Astrocyte of the cerebellum (primary cell): ENCODE measurements at regions not wholly inside any gene's neighbourhood (a gene's known extent, or its start where the extent isn't known, plus 50 kb on each side); places are given as distances from the start of the nearest gene placed in this dataset.
"Not testable (repeated sequence)": the region's sequence is repeated elsewhere in the genome, so short reads cannot be mapped to it uniquely, and the experiment has no call there.

Experiments used
- DNase-seq: peaks from one replicate; pipeline ENCODE4 v3.0.0-alpha.2; 2011; ENCODE audit warnings: low read depth
- H3K4me3 ChIP-seq: 2 replicates; pipeline ENCODE4 v1.5.1; 2011; ENCODE audit warnings: mild to moderate bottlenecking, low read depth, low read length, moderate library complexity
- CTCF ChIP-seq: IDR thresholded peaks from 2 replicates; pipeline ENCODE4 v1.5.1; 2012; ENCODE audit warnings: low read length, low read depth, moderate library complexity, mild to moderate bottlenecking; ENCODE audit errors: missing control alignments
- in situ Hi-C: cut with HindIII; loops from 2 replicates; pipeline ENCODE4 v1.10.0; 2017; ENCODE audit warnings: low sequenced_read_pairs

- no peak for TF ChIP-seq CTCF
- H3K4me3 ChIP-seq: no peak overlapping the region
- in situ Hi-C loops: no loop called here
- DNase-seq: no peak
These were observed 398.6 kb downstream of the DCDC2C start for GRCh38 chr2:4101936-4102335.

GRCh38 chr2:4107179-4107578 is 403.8 kb downstream of the DCDC2C start:
- in situ Hi-C loops: no loop called here
- TF ChIP-seq CTCF: no peak
- no peak for DNase-seq

GRCh38 chr2:4110273-4110672 is 406.9 kb downstream of the DCDC2C start:
- H3K4me3 ChIP-seq: no peak overlapping the region
- in situ Hi-C loops: no loop called here
- TF ChIP-seq CTCF: no peak

More at GRCh38 chr2:4107179-4107578, 403.8 kb downstream of the DCDC2C start:
- H3K4me3 ChIP-seq: no peak overlapping the region

GRCh38 chr2:4115435-4115834 is 412.1 kb downstream of the DCDC2C start:
- H3K4me3 ChIP-seq, DNase-seq, in situ Hi-C loops: not testable (repeated sequence)

More at GRCh38 chr2:4110273-4110672, 406.9 kb downstream of the DCDC2C start:
- DNase-seq: no peak

- no peak overlapping the region for H3K4me3 ChIP-seq
- in situ Hi-C loops: loop anchor here (5.0 kb wide), 1 partner anchor 60 kb away; no protein-coding TSS in a partner anchor
- no peak for DNase-seq
- TF ChIP-seq CTCF: no peak
These were observed 419.4 kb downstream of the DCDC2C start for GRCh38 chr2:4122726-4123125.

- no peak for TF ChIP-seq CTCF
- in situ Hi-C loops: no loop called here
- H3K4me3 ChIP-seq: no peak overlapping the region
- no peak for DNase-seq
These were observed 427.3 kb downstream of the DCDC2C start for GRCh38 chr2:4130651-4131050.

- in situ Hi-C loops: no loop called here
- no peak overlapping the region for H3K4me3 ChIP-seq
- no peak for DNase-seq
- no peak for TF ChIP-seq CTCF
These were observed 431.5 kb downstream of the DCDC2C start for GRCh38 chr2:4134551-4135550.
